ENCODE measurements at regions not wholly inside any gene's neighbourhood (a gene's known extent, or its start where the extent isn't known, plus 50 kb on each side); places are given as distances from the start of the nearest gene placed in this dataset.

- TF ChIP-seq ZFP3 (CRISPR knock-in tag; IDR thresholded peaks at IDR 0.05) (no peak), ZNF8 (CRISPR knock-in tag; IDR thresholded peaks at IDR 0.05) (no peak), TSHZ2 (CRISPR knock-in tag; IDR thresholded peaks at IDR 0.05) (no peak), TCF4 (CRISPR knock-in tag; IDR thresholded peaks at IDR 0.05; ENCODE audit: borderline replicate concordance) (no peak), ZNF70 (CRISPR knock-in tag; IDR thresholded peaks at IDR 0.05) (no peak), ZNF565 (CRISPR knock-in tag; conservative IDR thresholded peaks at IDR 0.05; ENCODE audit: low read depth) (no peak), BACH2 (CRISPR knock-in tag; IDR thresholded peaks at IDR 0.05; ENCODE audit: borderline replicate concordance) (no peak), ZC3H10 (CRISPR knock-in tag; IDR thresholded peaks at IDR 0.05) (no peak), POU6F1 (CRISPR knock-in tag; IDR thresholded peaks at IDR 0.05; ENCODE audit: borderline replicate concordance, low read depth) (no peak), PPARA (CRISPR knock-in tag; IDR thresholded peaks at IDR 0.05; ENCODE audit: borderline replicate concordance) (no peak)
- no peak for ATAC-seq
Observed at GRCh38 chr11:109749476-109749875, 327.5 kb downstream of the C11orf87 start.

- no peak for TF ChIP-seq TOX (CRISPR knock-in tag; IDR thresholded peaks at IDR 0.05; ENCODE audit: borderline replicate concordance)
- TF ChIP-seq ARNTL (CRISPR knock-in tag; IDR thresholded peaks at IDR 0.05; ENCODE audit: borderline replicate concordance, low read depth): no peak
- TF ChIP-seq RARB (CRISPR knock-in tag; IDR thresholded peaks at IDR 0.05): no peak
- TF ChIP-seq ZNF70 (CRISPR knock-in tag; IDR thresholded peaks at IDR 0.05): no peak
- no peak for TF ChIP-seq ZNF565 (CRISPR knock-in tag; conservative IDR thresholded peaks at IDR 0.05; ENCODE audit: low read depth)
- no peak for TF ChIP-seq CREB5 (CRISPR knock-in tag; IDR thresholded peaks at IDR 0.05; ENCODE audit: low read depth)
- no peak for ATAC-seq
Observed at GRCh38 chr11:109750964-109751363, 329.0 kb downstream of the C11orf87 start.

GRCh38 chr11:109752212-109752825 lies 330.3 kb downstream of the C11orf87 start:
- TF ChIP-seq ESRRG (CRISPR knock-in tag; IDR thresholded peaks at IDR 0.05) (no peak), PATZ1 (CRISPR knock-in tag; IDR thresholded peaks at IDR 0.05; ENCODE audit: borderline replicate concordance) (no peak), POU6F1 (CRISPR knock-in tag; IDR thresholded peaks at IDR 0.05; ENCODE audit: borderline replicate concordance, low read depth) (no peak), ISL1 (CRISPR knock-in tag; IDR thresholded peaks at IDR 0.05) (no peak), TCF4 (CRISPR knock-in tag; IDR thresholded peaks at IDR 0.05; ENCODE audit: borderline replicate concordance) (no peak), SNAI2 (CRISPR knock-in tag; IDR thresholded peaks at IDR 0.05) (no peak), TOX (CRISPR knock-in tag; IDR thresholded peaks at IDR 0.05; ENCODE audit: borderline replicate concordance) (no peak), BACH2 (CRISPR knock-in tag; IDR thresholded peaks at IDR 0.05; ENCODE audit: borderline replicate concordance) (no peak), GLIS3 (CRISPR knock-in tag; IDR thresholded peaks at IDR 0.05) (no peak), ZC3H10 (CRISPR knock-in tag; IDR thresholded peaks at IDR 0.05) (no peak), PPARA (CRISPR knock-in tag; IDR thresholded peaks at IDR 0.05; ENCODE audit: borderline replicate concordance) (no peak), ZFP30 (CRISPR knock-in tag; IDR thresholded peaks at IDR 0.05) (no peak), ZFP3 (CRISPR knock-in tag; IDR thresholded peaks at IDR 0.05) (no peak), ZNF8 (CRISPR knock-in tag; IDR thresholded peaks at IDR 0.05) (no peak), OSR1 (CRISPR knock-in tag; IDR thresholded peaks at IDR 0.05) (no peak), ARNTL (CRISPR knock-in tag; IDR thresholded peaks at IDR 0.05; ENCODE audit: borderline replicate concordance, low read depth) (no peak), CREB5 (CRISPR knock-in tag; IDR thresholded peaks at IDR 0.05; ENCODE audit: low read depth) (no peak), CSRNP3 (CRISPR knock-in tag; IDR thresholded peaks at IDR 0.05) (no peak)
- ATAC-seq: no peak

Measured in SK-N-SH treated with all-trans-retinoic acid at 6 μM for 48 hours (cell line).